NCI-H1105 (cell line): ENCODE measurements at regions not wholly inside any gene's neighbourhood (a gene's known extent, or its start where the extent isn't known, plus 50 kb on each side); places are given as distances from the start of the nearest gene placed in this dataset.
"Not testable (repeated sequence)": the region's sequence is repeated elsewhere in the genome, so short reads cannot be mapped to it uniquely, and the experiment has no call there.

Source experiments
- DNase-seq: peaks from one replicate; lab custom pipeline; 2025; lab: John Stamatoyannopoulos, UW

GRCh38 chr6:180091-180694, 112.1 kb upstream of the DUSP22 start:
- not testable (repeated sequence) for DNase-seq

- DNase-seq = no peak
Observed at GRCh38 chr6:181049-181654, 111.1 kb upstream of the DUSP22 start.

- no peak for DNase-seq
Observed at GRCh38 chr6:183668-184067, 108.6 kb upstream of the DUSP22 start.

GRCh38 chr6:184161-184700, 108.1 kb upstream of the DUSP22 start:
- no peak for DNase-seq

GRCh38 chr6:186340-186965, 105.8 kb upstream of the DUSP22 start:
- DNase-seq = no peak

GRCh38 chr6:187210-187861, 105.0 kb upstream of the DUSP22 start:
- no peak for DNase-seq

GRCh38 chr6:188821-189655, 103.2 kb upstream of the DUSP22 start:
- peak; percentile 69 for DNase-seq

- DNase-seq = no peak
Observed at GRCh38 chr6:189676-190075, 102.6 kb upstream of the DUSP22 start.

GRCh38 chr6:190596-191395, 101.5 kb upstream of the DUSP22 start:
- DNase-seq = no peak

GRCh38 chr6:191487-192312, 100.6 kb upstream of the DUSP22 start:
- DNase-seq = no peak

GRCh38 chr6:192313-192664, 100.0 kb upstream of the DUSP22 start:
- no peak for DNase-seq

- no peak for DNase-seq
Observed at GRCh38 chr6:193180-193579, 99.1 kb upstream of the DUSP22 start.

GRCh38 chr6:193773-194310, 98.4 kb upstream of the DUSP22 start:
- DNase-seq = no peak

GRCh38 chr6:195861-196360, 96.4 kb upstream of the DUSP22 start:
- DNase-seq = no peak

- DNase-seq = no peak
Observed at GRCh38 chr6:196543-196942, 95.7 kb upstream of the DUSP22 start.

- no peak for DNase-seq
Observed at GRCh38 chr6:203661-204060, 88.6 kb upstream of the DUSP22 start.

GRCh38 chr6:206264-206663, 86.0 kb upstream of the DUSP22 start:
- DNase-seq = no peak

- DNase-seq = no peak
Observed at GRCh38 chr6:208364-208763, 83.9 kb upstream of the DUSP22 start.

- no peak for DNase-seq
Observed at GRCh38 chr6:208938-209337, 83.3 kb upstream of the DUSP22 start.
